ENCODE measurements at regions not wholly inside any gene's neighbourhood (a gene's known extent, or its start where the extent isn't known, plus 50 kb on each side); places are given as distances from the start of the nearest gene placed in this dataset.
A peak's percentile ranks its signal among the peaks of the same experiment; 100 is the strongest.

GRCh38 chr4:123651536-123652180, 255.1 kb downstream of the SPRY1 start:
- no peaks in the 10 kb centered on the region for H4K20me1 ChIP-seq (ENCODE audit: insufficient read depth)
- no peak overlapping the region for H2AFZ ChIP-seq (ENCODE audit: low read depth)
- peaks cover 7% of the 10 kb centered on the region for H3F3A ChIP-seq (replicated peaks; ENCODE audit: insufficient read depth)
- DNase-seq, result no peak
- ChIA-PET CTCF (interaction anchor here (1.8 kb wide), 1 partner anchor 34 kb away, joined by 6 read pairs; no protein-coding TSS in a partner anchor), POLR2A (no interaction called here)
- H3K9ac ChIP-seq, result no peak overlapping the region
- H3K27ac ChIP-seq (ENCODE audit: low read depth in 2 of 2, low read length in 1 of 2), result peak overlapping the region in 1 of 2 experiments; percentile 46; a peak in 2 of 4 replicates
- no peak overlapping the region for H3K4me2 ChIP-seq
- H3K79me2 ChIP-seq (ENCODE audit: insufficient read depth), result no peaks in the 10 kb centered on the region
- H3K4me1 ChIP-seq (ENCODE audit: control insufficient read depth in 1 of 2, insufficient read depth in 2 of 2, low read depth in 1 of 2, low read length in 1 of 2), result peaks cover 0 to 4% of the 10 kb centered on the region in 2 experiments; a peak in 1 of 4 replicates
- H3K9me2 ChIP-seq, result no peaks in the 10 kb centered on the region
- H3K27me3 ChIP-seq (ENCODE audit: insufficient read depth), result no peaks in the 10 kb centered on the region
- no peaks in the 10 kb centered on the region; the same call in 1 of the 2 replicates for H3K9me3 ChIP-seq
- H3K36me3 ChIP-seq (replicated peaks in 1 of 2; ENCODE audit: control insufficient read depth in 1 of 2, insufficient read depth in 2 of 2, low read length in 1 of 2), result no peaks in the 10 kb centered on the region
- TF ChIP-seq FOXM1 (IDR thresholded peaks at IDR 0.05; ENCODE audit: low read depth) (no peak), CTCF (IDR thresholded peaks at IDR 0.05) (no peak), MEF2A (IDR thresholded peaks at IDR 0.05; ENCODE audit: borderline replicate concordance, low read depth) (no peak), RXRA (IDR thresholded peaks at IDR 0.05; ENCODE audit: borderline replicate concordance, low read depth) (no peak), CHD2 (IDR thresholded peaks at IDR 0.05; ENCODE audit: low read length, partially characterized antibody) (no peak), ZBTB33 (IDR thresholded peaks at IDR 0.05; ENCODE audit: borderline replicate concordance, low read depth) (no peak), SMC3 (IDR thresholded peaks at IDR 0.05; ENCODE audit: low read depth, low read length) (no peak), TCF12 (IDR thresholded peaks at IDR 0.05) (no peak), POLR2AphosphoS5 (IDR thresholded peaks at IDR 0.05; ENCODE audit: low read depth, low read length) (no peak), SIN3A (IDR thresholded peaks at IDR 0.05; ENCODE audit: borderline replicate concordance, low read depth, low read length) (no peak), NRF1 (IDR thresholded peaks at IDR 0.05; ENCODE audit: low read depth, low read length) (no peak), MXI1 (IDR thresholded peaks at IDR 0.05; ENCODE audit: low read depth, low read length) (no peak), EP300 (IDR thresholded peaks at IDR 0.05; ENCODE audit: borderline replicate concordance in 1 of 2, low read depth in 1 of 2, low read length in 1 of 2) (no peak), FOSL2 (IDR thresholded peaks at IDR 0.05; ENCODE audit: borderline replicate concordance, low read depth) (no peak), JUND (IDR thresholded peaks at IDR 0.05) (no peak), PBX3 (IDR thresholded peaks at IDR 0.05) (no peak), FOXJ3 (CRISPR knock-in tag; IDR thresholded peaks at IDR 0.05) (no peak), RAD21 (IDR thresholded peaks at IDR 0.05; ENCODE audit: low read length) (no peak), USF2 (IDR thresholded peaks at IDR 0.05; ENCODE audit: borderline replicate concordance, low read depth, low read length) (no peak)
- 100% methylated on average over 1 of the region's 1 CpG for WGBS (ENCODE audit: low lambda C conversion rate)
- H3K4me3 ChIP-seq (ENCODE audit: low read depth in 2 of 2, low read length in 1 of 2), result no peak overlapping the region

Measured in SK-N-SH (cell line).